OCI-LY1 (cell line): ENCODE measurements at regions not wholly inside any gene's neighbourhood (a gene's known extent, or its start where the extent isn't known, plus 50 kb on each side); places are given as distances from the start of the nearest gene placed in this dataset.

Source experiments
- H2AFZ ChIP-seq: fragments of 200-600 bp; sonication (generic), shearing (Covaris generic); 2 replicates; pipeline ENCODE4 v1.6.0; 2014; ENCODE audit warnings: antibody characterized with exemption, mild to moderate bottlenecking, low read length
- H3F3A ChIP-seq: fragments of 200-600 bp; sonication (generic), shearing (Covaris generic); 2 replicates; pipeline ENCODE4 v1.6.0; 2014; ENCODE audit warnings: mild to moderate bottlenecking, antibody characterized with exemption, low read length, moderate library complexity; ENCODE audit not compliant: insufficient read depth
- H3K27ac ChIP-seq: fragments of 200-600 bp; sonication (generic); 2 replicates; pipeline ENCODE4 v1.5.1; 2014; ENCODE audit warnings: low read length, mixed run types, mild to moderate bottlenecking, low read depth; ENCODE audit not compliant: poor library complexity, severe bottlenecking
- H3K27me3 ChIP-seq: fragments of 200-600 bp; sonication (generic); 2 replicates; pipeline ENCODE4 v1.6.0; 2014; ENCODE audit warnings: antibody characterized with exemption, mild to moderate bottlenecking, low read length, moderate library complexity; ENCODE audit not compliant: insufficient read depth
- H3K36me3 ChIP-seq: fragments of 200-600 bp; sonication (generic); 2 replicates; pipeline ENCODE4 v1.6.1; 2014; ENCODE audit warnings: mild to moderate bottlenecking, antibody characterized with exemption, low read length, moderate library complexity, mixed read lengths; ENCODE audit not compliant: insufficient read depth
- H3K4me1 ChIP-seq: fragments of 200-600 bp; sonication (generic); 2 replicates; pipeline ENCODE4 v1.5.1; 2014; ENCODE audit warnings: mild to moderate bottlenecking, low read length, moderate library complexity; ENCODE audit not compliant: insufficient read depth, severe bottlenecking
- H3K4me2 ChIP-seq: fragments of 200-600 bp; sonication (generic), shearing (Covaris generic); 2 replicates; pipeline ENCODE4 v1.6.1; 2014; ENCODE audit warnings: low read length
- H3K4me3 ChIP-seq: fragments of 200-600 bp; sonication (generic); 2 replicates; pipeline ENCODE4 v1.5.1; 2014; ENCODE audit warnings: low read length, low read depth, mild to moderate bottlenecking, mixed read lengths; ENCODE audit not compliant: poor library complexity, severe bottlenecking
- H3K79me2 ChIP-seq: fragments of 200-600 bp; shearing (Covaris generic); 2 replicates; pipeline ENCODE4 v1.6.1; 2016; ENCODE audit warnings: mixed run types, low read length, mixed read lengths; ENCODE audit not compliant: insufficient read depth
- H3K9ac ChIP-seq: fragments of 200-600 bp; sonication (generic), shearing (Covaris generic); 2 replicates; pipeline ENCODE4 v1.6.1; 2014; ENCODE audit warnings: mild to moderate bottlenecking, low read length, mixed read lengths
- H3K9me2 ChIP-seq: fragments of 200-600 bp; sonication (generic), shearing (Covaris generic); 2 replicates; pipeline ENCODE4 v1.6.1; 2014; ENCODE audit warnings: low read depth, mild to moderate bottlenecking, low read length, mixed read lengths
- H3K9me3 ChIP-seq: fragments of 200-600 bp; shearing (Covaris generic); 2 replicates; pipeline ENCODE4 v1.6.1; 2014; ENCODE audit warnings: low read length, mixed read lengths
- H4K20me1 ChIP-seq: fragments of 200-600 bp; sonication (generic), shearing (Covaris generic); 2 replicates; pipeline ENCODE4 v1.6.0; 2016; ENCODE audit warnings: mild to moderate bottlenecking, low read length; ENCODE audit not compliant: insufficient read depth
- EZH2 ChIP-seq: fragments of 200-600 bp; sonication (generic), shearing (Covaris generic); IDR thresholded peaks from 2 replicates; pipeline ENCODE4 v1.8.0; 2017; ENCODE audit warnings: borderline replicate concordance, mixed run types, mild to moderate bottlenecking, antibody characterized with exemption, low read length, moderate library complexity, mixed read lengths
- TF ChIP-seq, protein P1 (sequence below): fragments of 200-600 bp; sonication (generic), shearing (Covaris generic); IDR thresholded peaks from 2 replicates; pipeline ENCODE4 v1.5.1; 2017; ENCODE audit warnings: mild to moderate bottlenecking, antibody characterized with exemption, low read length, moderate library complexity, mixed read lengths

DNA sequence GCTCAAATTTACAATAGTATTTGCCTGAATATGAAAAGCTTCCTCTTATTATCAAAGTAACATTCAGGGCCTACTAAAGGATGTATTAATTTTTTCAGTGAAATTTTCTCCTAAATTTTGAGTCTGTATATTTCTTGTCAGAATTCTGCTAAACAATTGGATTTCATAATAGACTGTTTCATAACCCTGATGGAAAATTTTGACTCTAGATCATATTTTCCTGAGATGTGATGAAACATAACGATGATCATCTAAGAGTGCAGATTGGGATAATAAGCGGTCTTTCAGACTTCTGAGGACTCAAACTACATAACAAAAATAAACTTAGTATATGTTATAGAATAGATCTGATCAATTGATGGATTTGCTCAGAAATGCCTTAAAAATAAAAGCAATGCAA is 574.5 kb upstream of the TBL1XR1 start:
- H3K27me3 ChIP-seq: no peaks in the 10 kb centered on the region
- no peaks in the 10 kb centered on the region for H4K20me1 ChIP-seq
- no peaks in the 10 kb centered on the region for H3K4me1 ChIP-seq
- TF ChIP-seq, protein P1, sequence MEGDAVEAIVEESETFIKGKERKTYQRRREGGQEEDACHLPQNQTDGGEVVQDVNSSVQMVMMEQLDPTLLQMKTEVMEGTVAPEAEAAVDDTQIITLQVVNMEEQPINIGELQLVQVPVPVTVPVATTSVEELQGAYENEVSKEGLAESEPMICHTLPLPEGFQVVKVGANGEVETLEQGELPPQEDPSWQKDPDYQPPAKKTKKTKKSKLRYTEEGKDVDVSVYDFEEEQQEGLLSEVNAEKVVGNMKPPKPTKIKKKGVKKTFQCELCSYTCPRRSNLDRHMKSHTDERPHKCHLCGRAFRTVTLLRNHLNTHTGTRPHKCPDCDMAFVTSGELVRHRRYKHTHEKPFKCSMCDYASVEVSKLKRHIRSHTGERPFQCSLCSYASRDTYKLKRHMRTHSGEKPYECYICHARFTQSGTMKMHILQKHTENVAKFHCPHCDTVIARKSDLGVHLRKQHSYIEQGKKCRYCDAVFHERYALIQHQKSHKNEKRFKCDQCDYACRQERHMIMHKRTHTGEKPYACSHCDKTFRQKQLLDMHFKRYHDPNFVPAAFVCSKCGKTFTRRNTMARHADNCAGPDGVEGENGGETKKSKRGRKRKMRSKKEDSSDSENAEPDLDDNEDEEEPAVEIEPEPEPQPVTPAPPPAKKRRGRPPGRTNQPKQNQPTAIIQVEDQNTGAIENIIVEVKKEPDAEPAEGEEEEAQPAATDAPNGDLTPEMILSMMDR: no peak
- no peak for TF ChIP-seq EZH2
- H3K4me2 ChIP-seq: no peak overlapping the region
- H3K9ac ChIP-seq: no peak overlapping the region
- H3K36me3 ChIP-seq: no peaks in the 10 kb centered on the region
- H3K27ac ChIP-seq: no peak overlapping the region
- no peaks in the 10 kb centered on the region for H3K9me2 ChIP-seq
- H3K4me3 ChIP-seq: no peak overlapping the region
- no peaks in the 10 kb centered on the region for H3F3A ChIP-seq
- no peaks in the 10 kb centered on the region for H3K79me2 ChIP-seq
- no peak overlapping the region for H2AFZ ChIP-seq
- H3K9me3 ChIP-seq: no peaks in the 10 kb centered on the region

DNA sequence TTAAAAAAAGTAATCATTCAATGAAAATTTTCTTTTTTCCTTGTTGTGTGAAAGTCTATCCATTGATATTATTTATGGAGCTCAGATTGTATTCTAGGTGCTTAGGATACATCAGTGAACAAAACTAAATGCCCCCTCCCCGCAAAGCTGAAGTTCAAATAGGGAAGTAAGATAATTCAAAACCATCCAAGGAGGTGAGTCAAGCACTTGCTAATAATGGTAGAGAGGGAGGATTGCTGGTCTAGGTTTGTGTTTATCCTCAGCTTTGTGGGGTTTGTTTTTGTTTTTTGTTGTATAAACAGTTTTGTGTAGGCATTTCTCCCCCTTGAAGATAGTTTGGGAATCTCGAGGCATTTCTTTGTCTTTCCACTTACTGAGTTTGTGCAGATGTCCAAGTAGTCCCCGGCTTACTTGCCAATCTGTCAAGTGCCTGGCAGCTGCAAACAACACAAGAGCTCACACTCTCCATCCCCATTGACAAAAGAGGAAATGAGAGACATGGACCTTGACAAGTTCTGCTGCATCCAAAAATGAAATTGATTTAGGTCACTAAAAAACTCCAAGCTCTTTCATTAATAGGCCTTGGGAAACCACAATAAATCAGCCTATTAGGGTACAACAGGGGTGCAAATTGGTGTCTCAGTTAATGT is 575.8 kb upstream of the TBL1XR1 start:
- no peaks in the 10 kb centered on the region for H3F3A ChIP-seq
- H2AFZ ChIP-seq: no peak overlapping the region
- H4K20me1 ChIP-seq: no peaks in the 10 kb centered on the region
- H3K9me3 ChIP-seq: no peaks in the 10 kb centered on the region
- no peaks in the 10 kb centered on the region for H3K36me3 ChIP-seq
- no peaks in the 10 kb centered on the region for H3K4me1 ChIP-seq
- H3K27ac ChIP-seq: no peak overlapping the region
- H3K79me2 ChIP-seq: no peaks in the 10 kb centered on the region
- no peak overlapping the region for H3K4me3 ChIP-seq
- no peaks in the 10 kb centered on the region for H3K9me2 ChIP-seq
- no peak overlapping the region for H3K9ac ChIP-seq
- H3K4me2 ChIP-seq: no peak overlapping the region
- TF ChIP-seq, protein P1: no peak
- TF ChIP-seq EZH2: no peak
- no peaks in the 10 kb centered on the region for H3K27me3 ChIP-seq

DNA sequence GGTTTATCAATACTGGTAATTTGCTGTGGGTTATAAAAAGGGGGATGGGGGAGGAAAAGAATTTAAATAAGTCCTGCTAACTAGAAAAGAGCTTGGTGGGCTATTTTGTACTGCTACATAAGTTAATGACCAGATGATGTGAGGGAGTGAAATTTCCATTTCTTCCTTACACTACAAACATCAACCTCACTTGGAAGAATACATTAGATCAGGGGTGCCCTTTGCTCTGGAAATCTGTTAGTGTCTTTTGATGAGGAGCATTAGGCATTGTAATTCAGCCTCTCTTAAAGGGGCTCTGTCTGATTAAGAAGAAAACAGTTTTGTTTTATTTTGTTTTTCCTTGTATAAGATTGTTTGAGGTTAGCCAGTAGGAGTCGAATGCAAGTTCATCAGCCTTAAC is 576.4 kb upstream of the TBL1XR1 start:
- Histone ChIP-seq H3K4me1 (no peaks in the 10 kb centered on the region), H3K27ac (no peak overlapping the region), H3K4me3 (no peak overlapping the region), H3K9ac (no peak overlapping the region), H3K79me2 (no peaks in the 10 kb centered on the region), H4K20me1 (no peaks in the 10 kb centered on the region), H3K9me3 (no peaks in the 10 kb centered on the region), H3K27me3 (no peaks in the 10 kb centered on the region), H3K36me3 (no peaks in the 10 kb centered on the region), H3K4me2 (no peak overlapping the region), H2AFZ (no peak overlapping the region), H3K9me2 (no peaks in the 10 kb centered on the region), H3F3A (no peaks in the 10 kb centered on the region)
- TF ChIP-seq, protein P1: no peak
- TF ChIP-seq EZH2: no peak
